H1 (cell line): ENCODE measurements at regions not wholly inside any gene's neighbourhood (a gene's known extent, or its start where the extent isn't known, plus 50 kb on each side); places are given as distances from the start of the nearest gene placed in this dataset.

ENCODE experiments used
- ATF2 ChIP-seq: IDR thresholded peaks from 2 replicates; pipeline ENCODE4 v1.6.1; 2012; ENCODE audit warnings: low read length, inconsistent platforms
- BRCA1 ChIP-seq: IDR thresholded peaks from 2 replicates; pipeline ENCODE4 v1.6.1; 2012; ENCODE audit warnings: low read depth, low read length, improper control_type of control experiment
- CTCF ChIP-seq, 3 experiments: IDR thresholded peaks; 1 replicate in 2 of 3; 2 replicates in 1 of 3; pipeline versions ENCODE4 v1.5.1 to v1.6.1; 2011; ENCODE audit warnings: low read length in 3 of 3, mild to moderate bottlenecking in 3 of 3, inconsistent platforms in 2 of 3, low read depth in 1 of 3, moderate library complexity in 1 of 3; ENCODE audit not compliant: insufficient read depth in 1 of 3; ENCODE audit errors: control extremely low read depth in 1 of 3
- HDAC2 ChIP-seq, 2 experiments: fragments of 300-600 bp in 1 of 2; sonication (generic) in 1 of 2; IDR thresholded peaks; 2 replicates each; pipeline ENCODE4 v1.6.1; 2011 to 2012; ENCODE audit warnings: low read depth in 2 of 2, low read length in 2 of 2, mild to moderate bottlenecking in 2 of 2, moderate library complexity in 2 of 2, borderline replicate concordance in 1 of 2, inconsistent platforms in 1 of 2
- JUN ChIP-seq: IDR thresholded peaks from 2 replicates; pipeline ENCODE4 v1.6.1; 2011; ENCODE audit warnings: low read depth, mild to moderate bottlenecking, improper control_type of control experiment, low read length
- MAX ChIP-seq: IDR thresholded peaks from 2 replicates; pipeline ENCODE4 v1.6.1; 2012; ENCODE audit warnings: inconsistent platforms
- POLR2A ChIP-seq, 2 experiments: IDR thresholded peaks; 1 replicate in 1 of 2; 2 replicates in 1 of 2; pipeline ENCODE4 v1.6.1; 2011; ENCODE audit warnings: low read depth in 2 of 2, low read length in 2 of 2, mild to moderate bottlenecking in 2 of 2; ENCODE audit errors: control extremely low read depth in 1 of 2
- RXRA ChIP-seq: IDR thresholded peaks from 2 replicates; pipeline ENCODE4 v1.6.1; 2011; ENCODE audit warnings: low read depth, mild to moderate bottlenecking, low read length, moderate library complexity; ENCODE audit not compliant: insufficient read depth
- SP1 ChIP-seq: IDR thresholded peaks from 2 replicates; pipeline ENCODE4 v1.6.1; 2011; ENCODE audit warnings: low read depth, low read length

- TF ChIP-seq POLR2A (IDR thresholded peaks at IDR 0.05; ENCODE audit: control extremely low read depth in 1 of 2, low read depth in 2 of 2, low read length in 2 of 2) (no peak), SP1 (no peak), CTCF (IDR thresholded peaks at IDR 0.05; ENCODE audit: control extremely low read depth in 1 of 3, insufficient read depth in 1 of 3, low read depth in 1 of 3, low read length in 3 of 3) (no peak), MAX (no peak), HDAC2 (IDR thresholded peaks at IDR 0.05; ENCODE audit: borderline replicate concordance in 1 of 2, low read depth in 2 of 2, low read length in 2 of 2) (no peak), ATF2 (no peak), RXRA (no peak), BRCA1 (no peak), JUN (no peak)
Observed at GRCh38 chr1:193767886-193768285, 581.5 kb upstream of the B3GALT2 start.
